Pancreas (tissue), 10 donors: ENCODE measurements at regions not wholly inside any gene's neighbourhood (a gene's known extent, or its start where the extent isn't known, plus 50 kb on each side); places are given as distances from the start of the nearest gene placed in this dataset.

Experiments used
- ATAC-seq, 4 donors: fragments of 200-7000 bp; cut with Tn5 transposase; one replicate each; pipeline versions ENCODE4 v1.8.0 to v1.9.1; 2020; ENCODE audit warnings: mild to moderate bottlenecking in 4 of 4, moderate library complexity in 4 of 4
- DNase-seq, 6 donors: peaks; one replicate each; pipeline ENCODE4 v3.0.0-alpha.2; 2020
- FAIRE-seq: peaks from 2 replicates; lab custom pipeline; 2012; peaks lifted over from hg19 to GRCh38; lab: Jason Lieb, UNC
- H3K27ac ChIP-seq, 4 donors: fragments of 200-600 bp; sonication (generic); 1 replicate in 3 of 4; 2 replicates in 1 of 4; pipeline versions ENCODE4 v1.5.0 to v1.8.0; 2020
- H3K27me3 ChIP-seq, 4 donors: fragments of 200-600 bp; one replicate each; pipeline ENCODE4 v1.8.0; 2021
- H3K36me3 ChIP-seq, 3 donors: fragments of 200-600 bp; sonication (generic) in 1 of 3; one replicate each; pipeline versions ENCODE4 v1.5.0 to v1.8.0; 2020 to 2021
- H3K4me1 ChIP-seq, 3 donors: fragments of 200-600 bp; one replicate each; pipeline ENCODE4 v1.8.0; 2021
- H3K4me3 ChIP-seq, 4 donors: fragments of 200-600 bp; sonication (generic) in 2 of 4; one replicate each; pipeline versions ENCODE4 v1.5.0 to v1.8.0; 2020 to 2021
- H3K9me3 ChIP-seq, 4 donors: fragments of 200-600 bp; one replicate each; pipeline ENCODE4 v1.8.0; 2021
- WGBS, 2 donors: extraction: QIAGEN DNeasy Blood & Tissue Kit; methylation state at CpG; one replicate each; pipeline ENCODE4 v1.1.7; 2013; 5-methylcytosine and 5-hydroxymethylcytosine counted together
- intact Hi-C, 3 donors: fragments of 100-400 bp; cut with DNase I; formaldehyde crosslinking; loops; one replicate each; pipeline versions ENCODE4 v1.11.1 to v1.14.2; 2022
- TF ChIP-seq, protein P1 (sequence below), 4 donors: fragments of 200-600 bp; sonication (generic) in 3 of 4; IDR thresholded peaks; one replicate each; pipeline versions ENCODE4 v1.5.0 to v1.8.0; 2021; ENCODE audit warnings: antibody characterized with exemption in 4 of 4
- donor health status: healthy with polysubstance abuse.
- donor health status: DM: no; HTN: no; CAD: no; lungs with moderate emphysema.
- donor health status: DM: no; HTN: no; CAD: no.
- donor health status: control.
- donor health status: control.
- donor health status: Bipolar disorder and iron deficiency.
- donor health status: DM: yes; HTN: yes; CAD: no.
- donor health status: DM: no; HTN: no; CAD: no.
- donor health status: DM: no; HTN: no; CAD: no.
- donor health status: DM: yes; HTN: yes; CAD: no.

- no peaks in the 10 kb centered on the region for H3K27me3 ChIP-seq
- WGBS, 2 donors, result 53 to 65% methylated on average over 4 of the region's 4 CpGs
- H3K27ac ChIP-seq, result no peak overlapping the region
- no peaks in the 10 kb centered on the region for H3K36me3 ChIP-seq
- no peak overlapping the region for H3K4me3 ChIP-seq
- ATAC-seq (no peak), DNase-seq (no peak), FAIRE-seq (no peak)
- no peaks in the 10 kb centered on the region for H3K4me1 ChIP-seq
- H3K9me3 ChIP-seq, result no peaks in the 10 kb centered on the region
- TF ChIP-seq, protein P1, sequence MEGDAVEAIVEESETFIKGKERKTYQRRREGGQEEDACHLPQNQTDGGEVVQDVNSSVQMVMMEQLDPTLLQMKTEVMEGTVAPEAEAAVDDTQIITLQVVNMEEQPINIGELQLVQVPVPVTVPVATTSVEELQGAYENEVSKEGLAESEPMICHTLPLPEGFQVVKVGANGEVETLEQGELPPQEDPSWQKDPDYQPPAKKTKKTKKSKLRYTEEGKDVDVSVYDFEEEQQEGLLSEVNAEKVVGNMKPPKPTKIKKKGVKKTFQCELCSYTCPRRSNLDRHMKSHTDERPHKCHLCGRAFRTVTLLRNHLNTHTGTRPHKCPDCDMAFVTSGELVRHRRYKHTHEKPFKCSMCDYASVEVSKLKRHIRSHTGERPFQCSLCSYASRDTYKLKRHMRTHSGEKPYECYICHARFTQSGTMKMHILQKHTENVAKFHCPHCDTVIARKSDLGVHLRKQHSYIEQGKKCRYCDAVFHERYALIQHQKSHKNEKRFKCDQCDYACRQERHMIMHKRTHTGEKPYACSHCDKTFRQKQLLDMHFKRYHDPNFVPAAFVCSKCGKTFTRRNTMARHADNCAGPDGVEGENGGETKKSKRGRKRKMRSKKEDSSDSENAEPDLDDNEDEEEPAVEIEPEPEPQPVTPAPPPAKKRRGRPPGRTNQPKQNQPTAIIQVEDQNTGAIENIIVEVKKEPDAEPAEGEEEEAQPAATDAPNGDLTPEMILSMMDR (IDR thresholded peaks at IDR 0.05), result no peak
- intact Hi-C loops, result no loop called here
These were observed 133.2 kb upstream of the INHBA start for GRCh38 chr7:41835976-41836530.

- H3K4me1 ChIP-seq, result no peaks in the 10 kb centered on the region
- H3K27me3 ChIP-seq, result no peaks in the 10 kb centered on the region
- no peaks in the 10 kb centered on the region for H3K36me3 ChIP-seq
- no peaks in the 10 kb centered on the region for H3K9me3 ChIP-seq
- 50 to 61% methylated on average over 8 of the region's 8 CpGs for WGBS, 2 donors
- FAIRE-seq (no peak), ATAC-seq (peak in 1 of 4 donors; percentile 27), DNase-seq (no peak)
- intact Hi-C loops, result no loop called here
- H3K27ac ChIP-seq, result no peak overlapping the region
- H3K4me3 ChIP-seq, result no peak overlapping the region
- TF ChIP-seq, protein P1 (IDR thresholded peaks at IDR 0.05), result no peak
These were observed 132.2 kb upstream of the INHBA start for GRCh38 chr7:41834805-41835694.

- intact Hi-C loops, result no loop called here
- H3K27me3 ChIP-seq, result no peaks in the 10 kb centered on the region
- no peak for FAIRE-seq
- no peaks in the 10 kb centered on the region for H3K9me3 ChIP-seq
- no peak for DNase-seq
- no peaks in the 10 kb centered on the region for H3K4me1 ChIP-seq
- H3K4me3 ChIP-seq, result no peak overlapping the region
- H3K36me3 ChIP-seq, result no peaks in the 10 kb centered on the region
- H3K27ac ChIP-seq, result no peak overlapping the region
- 37 to 54% methylated on average over 4 of the region's 4 CpGs for WGBS, 2 donors
- TF ChIP-seq, protein P1 (IDR thresholded peaks at IDR 0.05), result no peak
- no peak for ATAC-seq
These were observed 130.1 kb upstream of the INHBA start for GRCh38 chr7:41832941-41833340.

DNA sequence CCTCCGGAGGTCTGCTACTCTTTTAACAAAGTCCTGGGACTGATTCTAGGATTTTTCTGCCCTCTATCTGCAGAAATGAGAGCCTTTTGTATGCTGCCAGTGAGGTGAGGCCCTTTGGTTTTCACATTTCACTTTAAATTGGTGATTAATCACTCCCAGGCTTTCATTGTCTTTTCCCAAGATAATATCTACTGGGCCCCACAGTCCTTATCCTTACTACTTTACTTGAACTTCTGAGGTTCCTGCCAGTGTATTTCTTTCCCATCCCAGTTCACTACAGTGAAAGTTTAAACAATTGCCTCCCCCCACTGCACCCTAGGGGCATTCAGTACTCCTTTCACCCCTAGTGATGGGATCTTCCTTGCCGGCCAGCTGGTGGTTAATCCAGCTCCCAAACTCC, 127.4 kb upstream of the INHBA start:
- WGBS, 2 donors, result 40 to 61% methylated on average over 2 of the region's 2 CpGs
- Histone ChIP-seq H3K4me3 (no peak overlapping the region), H3K27me3 (no peaks in the 10 kb centered on the region), H3K36me3 (no peaks in the 10 kb centered on the region), H3K27ac (no peak overlapping the region), H3K9me3 (no peaks in the 10 kb centered on the region), H3K4me1 (no peaks in the 10 kb centered on the region)
- TF ChIP-seq, protein P1 (IDR thresholded peaks at IDR 0.05), result no peak
- DNase-seq (no peak), FAIRE-seq (no peak), ATAC-seq (no peak)
- intact Hi-C loops, result no loop called here

DNA sequence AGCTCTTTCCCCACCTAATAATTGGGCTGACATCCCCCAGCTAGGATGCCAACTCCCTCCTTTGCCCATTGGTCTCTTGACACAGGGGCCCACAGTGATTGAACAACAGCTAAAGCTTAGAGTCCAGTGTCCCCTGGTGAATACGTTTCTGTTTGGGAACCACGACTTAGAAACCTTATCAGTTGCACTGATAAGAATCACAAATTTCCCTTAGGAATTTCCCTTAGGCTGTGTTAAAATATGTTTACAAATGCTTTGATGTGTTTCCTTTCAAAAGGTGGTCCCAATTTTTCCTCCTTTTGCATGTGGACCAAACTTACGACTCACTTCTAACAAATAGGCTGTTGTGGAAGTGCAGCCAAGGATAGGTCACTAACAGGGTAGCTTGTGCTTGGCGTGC, 126.0 kb upstream of the INHBA start:
- intact Hi-C loops, result no loop called here
- ATAC-seq, result no peak
- no peak for DNase-seq
- Histone ChIP-seq H3K9me3 (no peaks in the 10 kb centered on the region), H3K36me3 (no peaks in the 10 kb centered on the region), H3K27me3 (no peaks in the 10 kb centered on the region), H3K4me1 (no peaks in the 10 kb centered on the region), H3K4me3 (no peak overlapping the region), H3K27ac (no peak overlapping the region)
- no peak for FAIRE-seq
- WGBS, 2 donors, result 34 to 43% methylated on average over 4 of the region's 4 CpGs
- TF ChIP-seq, protein P1 (IDR thresholded peaks at IDR 0.05), result no peak
